Naive thymus-derived CD4-positive, alpha-beta T cell (primary cell): ENCODE measurements at regions not wholly inside any gene's neighbourhood (a gene's known extent, or its start where the extent isn't known, plus 50 kb on each side); places are given as distances from the start of the nearest gene placed in this dataset.

Experiments
- ATAC-seq: fragments of 150-1000 bp; cut with Tn5 transposase; 2 replicates; pipeline ENCODE4 v1.10.0; 2021; ENCODE audit warnings: mild to moderate bottlenecking, moderate library complexity
- CTCF ChIA-PET: fragments of 350-600 bp; sonication (Branson Sonifier 250); formaldehyde crosslinking; loops from one replicate; lab custom pipeline; 2021; ENCODE audit warnings: antibody characterized with exemption; lab: Charles Lee
- POLR2A ChIA-PET: fragments of 350-600 bp; sonication (Branson Sonifier 250); formaldehyde crosslinking; loops from one replicate; lab custom pipeline; 2021; ENCODE audit warnings: antibody characterized with exemption, inconsistent platforms; lab: Charles Lee
- DNase-seq, 9 donors: peaks; one replicate each; pipeline versions ENCODE4 v3.0.0 to v3.0.0-alpha.2; 2020 to 2022; ENCODE audit warnings: mixed read lengths in 1 of 9
- H3K27ac ChIP-seq: one replicate; pipeline ENCODE4 v1.7.0; 2013; ENCODE audit warnings: mild to moderate bottlenecking, low read depth, low read length, moderate library complexity
- H3K27me3 ChIP-seq, 2 donors: one replicate each; pipeline ENCODE4 v1.7.0; 2013; ENCODE audit warnings: low read length in 2 of 2, mild to moderate bottlenecking in 2 of 2, moderate library complexity in 2 of 2; ENCODE audit not compliant: control insufficient read depth in 2 of 2, insufficient read depth in 2 of 2
- H3K36me3 ChIP-seq, 3 experiments: 1 replicate in 2 of 3; 2 replicates in 1 of 3; pipeline ENCODE4 v1.7.0; 2013; ENCODE audit warnings: low read length in 3 of 3, mild to moderate bottlenecking in 3 of 3, moderate library complexity in 1 of 3; ENCODE audit not compliant: insufficient read depth in 3 of 3, control insufficient read depth in 2 of 3
- H3K4me1 ChIP-seq, 2 donors: one replicate each; pipeline ENCODE4 v1.7.0; 2013; ENCODE audit warnings: low read length in 2 of 2, mild to moderate bottlenecking in 2 of 2, moderate library complexity in 1 of 2; ENCODE audit not compliant: control insufficient read depth in 2 of 2, insufficient read depth in 2 of 2
- H3K4me3 ChIP-seq: 2 replicates; pipeline ENCODE4 v1.7.0; 2013; ENCODE audit warnings: mild to moderate bottlenecking, low read length
- H3K9me3 ChIP-seq, 3 experiments: 1 replicate in 2 of 3; 2 replicates in 1 of 3; pipeline ENCODE4 v1.7.0; 2013; ENCODE audit warnings: low read length in 3 of 3; ENCODE audit not compliant: control insufficient read depth in 2 of 3
- H3K27ac Mint-ChIP-seq, 9 donors: one replicate each; pipeline ENCODE4 v1.8.0; 2020 to 2022; ENCODE audit warnings: mixed read lengths in 9 of 9, mild to moderate bottlenecking in 8 of 9, moderate library complexity in 5 of 9, inconsistent platforms in 2 of 9
- H3K27me3 Mint-ChIP-seq, 5 donors: one replicate each; pipeline ENCODE4 v1.8.0; 2021 to 2022; ENCODE audit warnings: mixed read lengths in 5 of 5, mild to moderate bottlenecking in 1 of 5
- H3K36me3 Mint-ChIP-seq, 5 donors: one replicate each; pipeline ENCODE4 v1.8.0; 2020 to 2022; ENCODE audit warnings: mixed read lengths in 5 of 5, mild to moderate bottlenecking in 3 of 5, inconsistent platforms in 1 of 5
- H3K4me1 Mint-ChIP-seq, 7 donors: one replicate each; pipeline ENCODE4 v1.8.0; 2020 to 2022; ENCODE audit warnings: mixed read lengths in 7 of 7, mild to moderate bottlenecking in 3 of 7, inconsistent platforms in 1 of 7
- H3K4me3 Mint-ChIP-seq, 10 donors: one replicate each; pipeline ENCODE4 v1.8.0; 2020 to 2022; ENCODE audit warnings: mild to moderate bottlenecking in 10 of 10, mixed read lengths in 10 of 10, moderate library complexity in 6 of 10, inconsistent platforms in 2 of 10
- H3K9me3 Mint-ChIP-seq, 11 donors: one replicate each; pipeline ENCODE4 v1.8.0; 2020 to 2022; ENCODE audit warnings: mixed read lengths in 11 of 11, mild to moderate bottlenecking in 4 of 11, inconsistent platforms in 1 of 11, moderate library complexity in 1 of 11
- intact Hi-C, 2 donors: fragments of 100-400 bp; cut with micrococcal nuclease; formaldehyde crosslinking; loops; one replicate each; pipeline ENCODE4 v1.15.1; 2023

DNA sequence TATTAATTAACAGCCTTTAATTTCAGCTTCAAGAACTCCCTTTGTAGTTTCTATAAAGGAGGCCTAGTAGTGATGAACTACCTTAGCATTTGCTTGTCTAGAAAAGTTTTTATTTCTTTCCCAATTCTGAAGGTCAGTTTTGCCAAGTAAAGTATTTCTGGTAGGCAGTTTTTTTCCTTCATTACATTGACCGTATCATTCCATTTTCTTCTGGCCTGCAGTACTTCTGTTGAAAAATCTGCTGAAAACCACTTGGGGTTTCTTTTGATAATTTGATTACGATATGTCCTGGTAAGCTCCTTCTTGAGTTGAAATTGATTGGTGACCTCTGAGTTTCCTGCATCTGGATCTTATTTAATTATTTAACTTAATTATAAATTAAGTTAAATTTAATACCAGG lies 691.8 kb downstream of the TSN start:
- H3K4me3 ChIP-seq, result no peak overlapping the region
- H3K4me3 Mint-ChIP-seq, result no peak overlapping the region
- ATAC-seq (no peak), DNase-seq (no peak)
- ChIA-PET CTCF (no interaction called here), POLR2A (no interaction called here)
- H3K27me3 ChIP-seq, result no peaks in the 10 kb centered on the region
- no peak overlapping the region for H3K27ac Mint-ChIP-seq
- H3K27ac ChIP-seq, result no peak overlapping the region
- peaks cover 0 to 15% (median 6%) of the 10 kb centered on the region in 11 donors for H3K9me3 Mint-ChIP-seq
- peaks cover 0 to 1% (median 0%) of the 10 kb centered on the region in 7 donors for H3K4me1 Mint-ChIP-seq
- no peaks in the 10 kb centered on the region for H3K4me1 ChIP-seq
- intact Hi-C loops, result no loop called here
- no peaks in the 10 kb centered on the region for H3K36me3 Mint-ChIP-seq
- peaks cover 0 to 10% (median 0%) of the 10 kb centered on the region in 5 donors for H3K27me3 Mint-ChIP-seq
- no peaks in the 10 kb centered on the region for H3K36me3 ChIP-seq
- H3K9me3 ChIP-seq, result no peaks in the 10 kb centered on the region

DNA sequence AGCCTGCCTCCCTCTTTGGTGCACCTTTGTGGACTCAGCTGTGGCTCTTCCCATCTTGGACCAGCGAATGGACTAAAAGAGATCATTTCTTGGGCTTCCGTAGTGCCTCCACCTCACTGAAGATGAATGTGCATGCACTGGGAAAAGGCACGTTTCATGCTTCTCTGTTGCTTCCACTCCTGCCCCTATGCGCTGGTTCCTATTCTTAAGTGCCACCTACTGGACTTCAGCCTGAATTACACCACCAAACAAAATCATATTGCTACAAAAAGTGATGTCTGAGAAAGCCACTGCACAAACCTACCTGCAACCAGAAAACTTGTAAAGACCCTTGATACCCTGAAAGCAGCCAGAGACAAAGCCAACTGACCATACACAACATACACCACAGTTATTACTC lies 695.6 kb downstream of the TSN start:
- ATAC-seq (no peak), DNase-seq (no peak)
- no peaks in the 10 kb centered on the region for H3K36me3 Mint-ChIP-seq
- Histone ChIP-seq H3K4me1 (no peaks in the 10 kb centered on the region), H3K9me3 (no peaks in the 10 kb centered on the region), H3K27me3 (no peaks in the 10 kb centered on the region), H3K27ac (no peak overlapping the region), H3K4me3 (no peak overlapping the region), H3K36me3 (no peaks in the 10 kb centered on the region)
- peak overlapping the region in 1 of 10 donors; percentile 52 for H3K4me3 Mint-ChIP-seq
- peaks cover 0 to 1% (median 0%) of the 10 kb centered on the region in 7 donors for H3K4me1 Mint-ChIP-seq
- H3K27me3 Mint-ChIP-seq, result peaks cover 0 to 10% (median 0%) of the 10 kb centered on the region in 5 donors
- H3K9me3 Mint-ChIP-seq, result peaks cover 0 to 29% (median 6%) of the 10 kb centered on the region in 11 donors
- POLR2A ChIA-PET, result no interaction called here
- intact Hi-C loops, result loop anchor here in 1 of 2 donors (1.0 to 10.0 kb wide), 2 partner anchors 476 to 1366 kb away; no protein-coding TSS in a partner anchor
- no peak overlapping the region for H3K27ac Mint-ChIP-seq
- CTCF ChIA-PET, result no interaction called here

DNA sequence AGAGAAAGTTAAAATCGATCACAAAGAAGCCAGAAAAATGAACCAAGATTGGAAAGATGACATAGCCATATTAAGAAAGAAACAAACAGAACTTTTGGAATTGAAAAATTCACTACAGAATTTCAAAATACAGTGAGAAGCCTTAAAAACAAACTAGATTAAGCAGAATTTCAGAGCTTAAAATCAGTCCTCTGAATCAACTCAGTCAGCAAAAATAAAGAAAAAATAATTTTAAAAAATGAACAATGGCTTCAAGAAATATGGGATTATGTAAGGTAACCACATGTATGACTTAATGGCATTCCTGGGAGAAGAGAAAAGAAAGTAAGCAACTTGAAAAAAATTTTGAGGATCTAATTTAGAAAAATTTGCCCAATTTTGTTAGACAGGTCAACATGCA lies 696.2 kb downstream of the TSN start:
- H3K4me1 ChIP-seq, result no peaks in the 10 kb centered on the region
- DNase-seq (no peak), ATAC-seq (no peak)
- no peaks in the 10 kb centered on the region for H3K27me3 ChIP-seq
- CTCF ChIA-PET, result no interaction called here
- intact Hi-C loops, result loop anchor here in 1 of 2 donors (1.0 to 10.0 kb wide), 2 partner anchors 476 to 1367 kb away; no protein-coding TSS in a partner anchor
- POLR2A ChIA-PET, result no interaction called here
- no peak overlapping the region for H3K27ac ChIP-seq
- peaks cover 0 to 1% (median 0%) of the 10 kb centered on the region in 7 donors for H3K4me1 Mint-ChIP-seq
- H3K27me3 Mint-ChIP-seq, result peaks cover 0 to 10% (median 0%) of the 10 kb centered on the region in 5 donors
- H3K9me3 Mint-ChIP-seq, result peaks cover 0 to 29% (median 6%) of the 10 kb centered on the region in 11 donors
- no peak overlapping the region for H3K4me3 ChIP-seq
- no peaks in the 10 kb centered on the region for H3K36me3 ChIP-seq
- no peaks in the 10 kb centered on the region for H3K36me3 Mint-ChIP-seq
- no peak overlapping the region for H3K4me3 Mint-ChIP-seq
- H3K27ac Mint-ChIP-seq, result no peak overlapping the region
- H3K9me3 ChIP-seq, result no peaks in the 10 kb centered on the region

DNA sequence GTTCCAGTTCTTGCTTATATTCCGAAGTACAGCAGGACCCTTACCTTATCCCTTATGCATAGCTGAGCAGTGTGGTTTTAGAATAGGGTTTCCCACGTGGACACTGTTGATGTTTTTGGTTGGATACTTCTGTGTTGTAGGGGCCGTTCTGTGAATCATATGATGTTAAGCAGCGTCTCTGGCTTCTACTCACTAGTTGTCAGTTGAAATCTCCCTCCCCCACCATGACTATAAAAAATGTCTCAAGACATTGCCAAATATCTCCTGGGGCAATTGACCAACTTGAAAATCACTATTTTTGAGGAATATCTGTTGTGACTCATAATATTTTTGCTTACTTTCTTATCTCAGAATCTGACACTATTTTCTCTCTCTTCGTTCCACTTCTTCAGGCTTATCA lies 713.7 kb downstream of the TSN start:
- H3K9me3 ChIP-seq, result no peaks in the 10 kb centered on the region
- ATAC-seq, result no peak

DNA sequence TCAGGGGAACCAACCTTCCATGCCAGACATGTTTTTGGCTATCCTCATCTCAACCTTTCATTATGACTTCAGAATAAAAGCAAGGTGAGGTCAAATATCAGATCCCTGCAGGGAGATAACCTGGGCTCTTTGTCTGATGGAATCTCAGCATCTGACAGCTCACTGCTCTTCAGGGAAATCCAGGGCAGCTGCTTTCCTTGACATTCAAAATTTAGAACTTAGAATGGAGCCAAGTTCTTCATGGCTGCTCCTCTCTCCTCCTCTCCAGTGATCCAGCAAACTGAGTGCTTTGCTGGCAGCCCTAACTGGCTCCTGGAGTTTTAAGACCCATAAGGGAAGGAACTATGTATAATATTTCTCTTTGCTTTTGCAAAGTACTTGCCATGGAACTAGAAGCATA lies 716.3 kb downstream of the TSN start:
- Mint-ChIP-seq H3K27me3 (no peaks in the 10 kb centered on the region), H3K4me1 (no peaks in the 10 kb centered on the region), H3K27ac (no peak overlapping the region), H3K4me3 (no peak overlapping the region), H3K9me3 (peaks cover 0 to 2% (median 0%) of the 10 kb centered on the region in 11 donors), H3K36me3 (no peaks in the 10 kb centered on the region)
- Histone ChIP-seq H3K27ac (no peak overlapping the region), H3K9me3 (no peaks in the 10 kb centered on the region), H3K36me3 (no peaks in the 10 kb centered on the region), H3K4me1 (no peaks in the 10 kb centered on the region), H3K27me3 (no peaks in the 10 kb centered on the region), H3K4me3 (no peak overlapping the region)
- ATAC-seq, result no peak
- ChIA-PET CTCF (no interaction called here), POLR2A (no interaction called here)
- intact Hi-C loops, result no loop called here
- DNase-seq, result no peak

More for the DNA sequence above, 713.7 kb downstream of the TSN start:
- H3K27me3 ChIP-seq, result no peaks in the 10 kb centered on the region
- no peaks in the 10 kb centered on the region for H3K27me3 Mint-ChIP-seq
- no peak overlapping the region for H3K4me3 Mint-ChIP-seq
- no peak for DNase-seq
- no peaks in the 10 kb centered on the region for H3K4me1 ChIP-seq
- CTCF ChIA-PET, result no interaction called here
- intact Hi-C loops, result no loop called here
- H3K4me3 ChIP-seq, result no peak overlapping the region
- POLR2A ChIA-PET, result no interaction called here
- no peak overlapping the region for H3K27ac ChIP-seq
- peaks cover 0 to 2% (median 0%) of the 10 kb centered on the region in 11 donors for H3K9me3 Mint-ChIP-seq
- H3K36me3 ChIP-seq, result no peaks in the 10 kb centered on the region
- H3K27ac Mint-ChIP-seq, result no peak overlapping the region
- H3K4me1 Mint-ChIP-seq, result no peaks in the 10 kb centered on the region
- no peaks in the 10 kb centered on the region for H3K36me3 Mint-ChIP-seq

DNA sequence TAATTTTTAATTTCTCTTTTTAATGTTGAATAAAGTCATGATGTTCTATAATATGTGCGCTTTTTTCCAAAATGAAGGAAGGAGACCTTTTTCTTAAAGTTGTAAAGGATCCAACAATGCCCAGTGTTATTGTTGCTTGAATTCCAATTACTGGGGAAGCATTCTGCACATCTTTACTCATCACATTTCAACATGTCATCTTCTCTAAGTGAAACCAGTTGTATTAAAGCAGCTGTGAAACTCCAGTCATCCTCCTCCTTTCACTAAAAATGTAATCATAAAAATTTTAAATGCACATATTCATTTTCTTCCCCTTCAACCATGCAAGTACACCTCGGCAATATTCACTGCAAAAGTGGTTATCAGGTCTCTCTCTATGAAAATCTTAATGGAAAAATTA lies 722.7 kb downstream of the TSN start:
- Mint-ChIP-seq H3K4me3 (no peak overlapping the region), H3K27ac (no peak overlapping the region), H3K36me3 (no peaks in the 10 kb centered on the region), H3K27me3 (peaks cover 0 to 3% (median 0%) of the 10 kb centered on the region in 5 donors), H3K4me1 (no peaks in the 10 kb centered on the region), H3K9me3 (peaks cover 0 to 12% (median 2%) of the 10 kb centered on the region in 11 donors)
- H3K4me1 ChIP-seq, result no peaks in the 10 kb centered on the region
- ChIA-PET CTCF (no interaction called here), POLR2A (no interaction called here)
- no peak overlapping the region for H3K27ac ChIP-seq
- intact Hi-C loops, result no loop called here
- DNase-seq (no peak), ATAC-seq (no peak)
- no peak overlapping the region for H3K4me3 ChIP-seq
- no peaks in the 10 kb centered on the region for H3K36me3 ChIP-seq
- no peaks in the 10 kb centered on the region for H3K27me3 ChIP-seq
- H3K9me3 ChIP-seq, result no peaks in the 10 kb centered on the region

DNA sequence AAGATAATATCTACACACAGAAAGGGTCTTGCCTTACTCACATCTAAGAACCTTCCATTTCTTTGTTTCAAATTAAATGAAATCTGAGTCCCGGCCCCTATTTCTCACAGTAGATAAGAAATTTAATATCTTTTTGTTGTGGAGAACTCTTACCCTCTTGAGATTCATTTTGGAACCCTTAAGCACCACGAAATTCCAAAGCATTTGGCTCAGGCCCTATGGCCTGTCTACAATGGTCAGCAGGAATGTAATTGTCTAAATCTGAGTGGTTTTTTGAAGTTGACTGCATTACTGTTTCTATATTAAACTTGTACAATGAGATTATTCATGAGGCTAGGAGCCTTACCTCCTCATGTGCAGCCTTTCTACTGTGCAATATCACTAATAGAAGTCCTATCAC lies 723.3 kb downstream of the TSN start:
- Mint-ChIP-seq H3K9me3 (peaks cover 0 to 13% (median 2%) of the 10 kb centered on the region in 11 donors), H3K4me1 (no peaks in the 10 kb centered on the region), H3K36me3 (no peaks in the 10 kb centered on the region), H3K27ac (no peak overlapping the region), H3K27me3 (peaks cover 0 to 3% (median 0%) of the 10 kb centered on the region in 5 donors), H3K4me3 (no peak overlapping the region)
- H3K27ac ChIP-seq, result no peak overlapping the region
- H3K9me3 ChIP-seq, result no peaks in the 10 kb centered on the region
- H3K4me1 ChIP-seq, result no peaks in the 10 kb centered on the region
- ChIA-PET CTCF (no interaction called here), POLR2A (no interaction called here)
- H3K27me3 ChIP-seq, result no peaks in the 10 kb centered on the region
- DNase-seq (no peak), ATAC-seq (no peak)
- intact Hi-C loops, result no loop called here
- no peaks in the 10 kb centered on the region for H3K36me3 ChIP-seq
- no peak overlapping the region for H3K4me3 ChIP-seq
